GM10248 (cell line): ENCODE measurements at regions not wholly inside any gene's neighbourhood (a gene's known extent, or its start where the extent isn't known, plus 50 kb on each side); places are given as distances from the start of the nearest gene placed in this dataset.

Source experiments
- CTCF ChIA-PET: fragments of 300-600 bp; sonication (Branson Sonifier 250); formaldehyde crosslinking; extraction: SDS; loops from one replicate; lab custom pipeline; 2021; ENCODE audit warnings: antibody characterized with exemption; lab: Yijun Ruan, JAX
- POLR2A ChIA-PET: fragments of 350-650 bp; sonication (Branson Sonifier 250); formaldehyde crosslinking; extraction: SDS; loops from one replicate; lab custom pipeline; 2020; ENCODE audit warnings: antibody characterized with exemption; lab: Yijun Ruan, JAX
- DNase-seq: peaks from one replicate; pipeline ENCODE4 v3.0.0; 2012; ENCODE audit errors: extremely low spot score
- CTCF ChIP-seq: IDR thresholded peaks from 2 replicates; pipeline ENCODE4 v1.5.1; 2012; ENCODE audit warnings: mild to moderate bottlenecking, low read depth; ENCODE audit errors: extremely low read depth, missing control alignments, control extremely low read depth

- TF ChIP-seq CTCF: no peak
- CTCF ChIA-PET: interaction anchor here (1.1 kb wide), 1 partner anchor 12 kb away, joined by 3 read pairs; no protein-coding TSS in a partner anchor
- POLR2A ChIA-PET: no interaction called here
- no peak for DNase-seq
Observed at GRCh38 chr13:37201081-37201480, 95.6 kb upstream of the CSNK1A1L start.

- ChIA-PET POLR2A (no interaction called here), CTCF (no interaction called here)
- no peak for DNase-seq
- TF ChIP-seq CTCF: no peak
Observed at GRCh38 chr13:37198629-37199028, 93.2 kb upstream of the CSNK1A1L start.

- ChIA-PET CTCF (no interaction called here), POLR2A (no interaction called here)
- TF ChIP-seq CTCF: no peak
- no peak for DNase-seq
Observed at GRCh38 chr13:37195621-37196020, 90.2 kb upstream of the CSNK1A1L start.

GRCh38 chr13:37194428-37194861 lies 89.0 kb upstream of the CSNK1A1L start:
- ChIA-PET POLR2A (no interaction called here), CTCF (interaction anchor here (0.6 kb wide), 1 partner anchor 11 kb away, joined by 3 read pairs; no protein-coding TSS in a partner anchor)
- TF ChIP-seq CTCF: no peak
- DNase-seq: no peak

- TF ChIP-seq CTCF: no peak
- CTCF ChIA-PET: interaction anchor here (1.4 kb wide), 1 partner anchor 17 kb away, joined by 4 read pairs; no protein-coding TSS in a partner anchor
- POLR2A ChIA-PET: no interaction called here
- no peak for DNase-seq
Observed at GRCh38 chr13:37192956-37193355, 87.5 kb upstream of the CSNK1A1L start.

GRCh38 chr13:37187621-37188020 lies 82.2 kb upstream of the CSNK1A1L start:
- ChIA-PET CTCF (interaction anchor here (1.7 kb wide), 1 partner anchor 13 kb away, joined by 4 read pairs; no protein-coding TSS in a partner anchor), POLR2A (no interaction called here)
- TF ChIP-seq CTCF: no peak
- DNase-seq: no peak

GRCh38 chr13:37187105-37187504 lies 81.6 kb upstream of the CSNK1A1L start:
- DNase-seq: no peak
- ChIA-PET CTCF (no interaction called here), POLR2A (no interaction called here)
- no peak for TF ChIP-seq CTCF
